GM21360 (cell line): ENCODE measurements at regions not wholly inside any gene's neighbourhood (a gene's known extent, or its start where the extent isn't known, plus 50 kb on each side); places are given as distances from the start of the nearest gene placed in this dataset.
"Not testable (repeated sequence)": the region's sequence is repeated elsewhere in the genome, so short reads cannot be mapped to it uniquely, and the experiment has no call there.

Source experiments
- ATAC-seq: cut with Tn5 transposase; IDR thresholded peaks from one replicate; pipeline ENCODE4 v1.9.1; 2021; ENCODE audit warnings: mild to moderate bottlenecking, moderate library complexity; ENCODE audit not compliant: unreplicated experiment

DNA sequence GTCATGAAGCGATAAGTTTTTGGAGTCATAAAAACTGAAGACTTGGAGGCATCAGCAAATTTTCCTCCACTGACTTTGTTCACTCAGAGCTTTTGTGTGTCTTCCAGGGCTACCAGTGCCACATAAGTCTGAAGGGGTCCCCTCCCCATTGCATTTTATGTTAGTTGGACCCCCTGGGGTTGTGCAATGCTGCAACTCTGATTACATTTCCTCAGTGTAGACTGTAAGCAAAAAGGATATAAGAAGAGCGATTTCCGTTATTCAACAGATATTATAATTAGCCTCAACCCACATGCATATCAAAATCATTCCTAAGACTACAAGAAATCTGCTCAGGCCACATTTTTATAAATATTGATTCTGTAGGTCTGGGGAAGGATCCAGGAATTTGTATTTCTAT lies 324.0 kb downstream of the TDRD3 start:
- no peak for ATAC-seq

- ATAC-seq = no peak
Observed at GRCh38 chr13:60720590-60720989, 323.6 kb downstream of the TDRD3 start.

DNA sequence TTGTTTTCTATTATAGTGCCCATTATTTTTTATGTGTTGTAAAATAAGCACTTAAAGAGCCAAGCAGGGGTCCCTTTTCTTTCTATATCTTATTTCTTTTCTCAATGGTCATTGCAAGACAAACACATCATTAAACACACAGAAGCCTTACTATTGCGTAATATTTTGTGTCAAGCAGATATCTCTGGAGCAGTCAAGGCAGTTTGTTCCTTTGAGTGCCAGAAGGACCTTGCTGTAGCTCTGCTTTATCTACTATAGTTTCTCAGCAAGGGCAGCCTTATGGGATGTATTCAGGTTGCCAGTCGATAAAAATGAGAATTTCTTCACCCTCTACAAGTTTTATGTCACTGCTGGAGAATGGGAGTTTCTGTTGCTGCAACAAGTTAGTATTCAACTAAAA lies 319.3 kb downstream of the TDRD3 start:
- ATAC-seq = no peak

DNA sequence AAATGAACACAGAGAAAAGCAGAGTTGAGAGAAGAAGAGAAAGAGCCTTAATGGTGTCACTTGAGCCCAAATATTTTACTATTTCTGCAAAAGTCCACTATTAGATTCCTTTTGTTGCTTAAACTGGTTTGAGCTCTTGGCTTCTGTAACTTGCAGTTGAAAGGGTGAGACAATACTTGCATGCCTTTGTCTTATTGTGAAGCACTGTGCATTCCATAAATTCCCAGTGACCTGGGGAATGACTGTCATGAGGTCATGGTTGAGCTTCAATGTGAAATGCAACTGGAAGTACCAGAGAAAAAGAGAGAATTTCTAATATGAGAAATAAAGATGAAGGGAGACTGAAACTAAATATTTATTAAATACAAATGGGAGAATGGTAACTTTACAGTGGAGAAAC lies 310.9 kb downstream of the TDRD3 start:
- ATAC-seq = no peak

- ATAC-seq = no peak
Observed at GRCh38 chr13:60701895-60702294, 304.9 kb downstream of the TDRD3 start.

- ATAC-seq = no peak
Observed at GRCh38 chr13:60700994-60701393, 304.0 kb downstream of the TDRD3 start.

DNA sequence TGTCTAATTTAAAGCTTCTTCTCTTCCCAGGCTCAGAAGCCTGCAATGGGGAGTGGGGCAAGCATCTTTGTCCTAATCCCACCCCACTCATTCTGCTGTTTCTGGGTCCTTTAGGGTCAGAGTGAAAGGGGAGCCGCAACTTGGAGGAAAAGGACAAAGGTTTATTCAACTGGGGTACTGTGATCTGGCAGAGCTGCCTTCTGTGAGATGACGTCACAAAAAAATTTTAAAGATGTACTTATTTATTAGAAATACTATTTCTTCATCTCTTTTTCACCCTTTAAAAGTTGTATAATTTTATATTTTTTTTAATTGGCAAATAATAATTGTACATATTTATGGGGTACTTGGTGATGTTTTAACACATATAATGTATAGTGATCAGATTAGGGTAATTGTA lies 302.6 kb downstream of the TDRD3 start:
- ATAC-seq = no peak

DNA sequence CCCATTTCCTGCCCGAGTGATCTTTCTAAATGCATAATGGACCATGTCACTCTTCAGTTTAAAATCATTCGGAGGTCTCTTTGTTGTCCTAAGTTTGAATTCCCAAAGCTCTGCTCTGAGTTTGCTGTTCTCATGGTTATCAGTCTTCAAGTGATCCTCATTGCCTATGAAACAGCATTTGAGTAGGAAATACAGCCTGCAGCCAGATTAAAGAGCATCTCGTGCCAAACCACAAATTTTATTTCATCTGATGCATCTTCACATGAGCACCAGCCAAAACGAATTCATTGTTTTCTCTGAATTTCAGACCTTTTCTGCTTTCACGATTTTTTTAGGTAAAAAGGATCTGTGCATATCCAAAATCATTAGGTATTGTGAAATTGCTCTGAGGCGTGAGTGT lies 299.6 kb downstream of the TDRD3 start:
- no peak for ATAC-seq

DNA sequence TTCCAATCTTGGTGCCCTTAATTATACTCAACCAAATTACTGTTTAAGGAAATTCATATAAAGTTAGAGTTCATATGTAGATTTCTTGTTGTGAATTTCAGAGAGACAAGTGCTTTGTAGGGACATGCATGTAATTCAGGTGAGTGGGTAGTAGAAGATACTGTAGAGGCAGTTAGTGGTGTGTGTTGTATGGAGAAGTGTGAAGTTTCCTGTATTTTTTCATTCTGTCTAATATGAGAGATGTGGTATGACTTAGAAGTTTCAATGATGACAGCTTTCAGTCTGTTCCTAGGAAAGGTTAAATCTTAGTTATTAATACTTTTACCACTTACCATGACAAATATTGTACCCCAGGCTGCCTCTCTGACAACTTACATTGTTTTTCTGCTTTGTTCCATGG lies 294.2 kb downstream of the TDRD3 start:
- ATAC-seq = no peak

- no peak for ATAC-seq
Observed at GRCh38 chr13:60690604-60691003, 293.6 kb downstream of the TDRD3 start.

GRCh38 chr13:60689571-60689970 lies 292.6 kb downstream of the TDRD3 start:
- peak; percentile 63 for ATAC-seq

DNA sequence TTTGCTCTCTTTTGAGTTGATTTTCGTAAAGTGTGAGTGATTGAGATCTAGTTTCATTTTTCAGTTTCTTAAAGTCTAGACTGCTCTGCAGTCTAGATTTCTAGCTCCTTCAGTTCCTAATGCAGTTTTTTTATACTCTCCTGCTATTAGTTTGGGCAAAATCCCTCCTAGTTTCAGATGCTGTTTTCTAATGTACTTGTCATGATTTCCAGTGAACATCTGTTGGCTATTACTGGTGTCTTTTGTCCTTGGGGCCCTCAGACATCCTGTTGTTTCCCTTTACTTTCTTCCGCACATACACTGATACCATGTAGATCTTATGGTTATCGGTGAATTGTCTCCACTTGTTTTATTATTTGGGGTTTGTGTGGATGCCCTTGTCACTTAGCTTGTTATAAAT lies 292.1 kb downstream of the TDRD3 start:
- ATAC-seq = no peak

- ATAC-seq = no peak
Observed at GRCh38 chr13:60679928-60680694, 283.1 kb downstream of the TDRD3 start.

- no peak for ATAC-seq
Observed at GRCh38 chr13:60679131-60679530, 282.1 kb downstream of the TDRD3 start.

- ATAC-seq = no peak
Observed at GRCh38 chr13:60671386-60671785, 274.4 kb downstream of the TDRD3 start.

DNA sequence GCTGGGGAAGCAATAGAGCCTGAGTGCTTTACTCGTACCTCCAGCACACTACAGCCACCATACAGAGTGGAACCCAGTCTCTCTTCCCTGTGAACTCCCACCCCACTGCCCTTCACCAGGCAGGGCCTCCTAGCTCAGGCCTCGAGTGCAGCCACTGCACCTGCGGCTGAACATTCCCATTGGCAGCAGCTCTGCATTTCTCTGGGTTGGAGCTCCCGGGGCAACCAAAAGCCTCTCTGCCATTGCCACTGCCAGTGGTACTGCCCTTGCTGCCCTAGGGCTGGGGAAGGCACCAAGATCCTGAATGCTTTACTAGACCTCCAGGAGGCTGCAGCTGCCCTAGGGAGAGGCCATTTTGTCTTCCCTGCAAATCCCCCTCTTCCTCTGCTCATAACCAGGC lies 266.8 kb downstream of the TDRD3 start:
- ATAC-seq = no peak

GRCh38 chr13:60662595-60662994 lies 265.6 kb downstream of the TDRD3 start:
- ATAC-seq = no peak

- ATAC-seq = no peak
Observed at GRCh38 chr13:60661521-60661920, 264.5 kb downstream of the TDRD3 start.

GRCh38 chr13:60657586-60657985 lies 260.6 kb downstream of the TDRD3 start:
- not testable (repeated sequence) for ATAC-seq

DNA sequence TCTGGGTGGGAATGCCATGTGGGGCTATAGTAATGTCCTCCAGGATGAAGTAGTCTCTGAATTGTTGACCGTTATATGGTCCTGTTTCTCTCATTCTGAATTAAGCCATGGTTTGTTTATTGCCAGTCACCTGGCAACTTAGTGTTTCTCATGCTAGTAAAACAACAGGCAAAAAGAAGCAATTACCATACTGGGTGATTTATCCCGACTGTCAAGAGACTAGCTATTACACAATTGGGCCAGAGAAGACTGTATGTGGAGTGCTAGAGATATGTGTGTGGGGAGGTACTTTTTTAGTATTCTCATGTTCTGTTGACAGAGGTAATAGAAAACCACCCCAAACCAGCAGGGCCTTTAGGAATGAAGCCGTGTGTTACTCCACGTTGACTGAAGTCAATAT lies 258.2 kb downstream of the TDRD3 start:
- no peak for ATAC-seq

- no peak for ATAC-seq
Observed at GRCh38 chr13:60654415-60654814, 257.4 kb downstream of the TDRD3 start.

GRCh38 chr13:60647547-60647946 lies 250.5 kb downstream of the TDRD3 start:
- ATAC-seq = no peak

DNA sequence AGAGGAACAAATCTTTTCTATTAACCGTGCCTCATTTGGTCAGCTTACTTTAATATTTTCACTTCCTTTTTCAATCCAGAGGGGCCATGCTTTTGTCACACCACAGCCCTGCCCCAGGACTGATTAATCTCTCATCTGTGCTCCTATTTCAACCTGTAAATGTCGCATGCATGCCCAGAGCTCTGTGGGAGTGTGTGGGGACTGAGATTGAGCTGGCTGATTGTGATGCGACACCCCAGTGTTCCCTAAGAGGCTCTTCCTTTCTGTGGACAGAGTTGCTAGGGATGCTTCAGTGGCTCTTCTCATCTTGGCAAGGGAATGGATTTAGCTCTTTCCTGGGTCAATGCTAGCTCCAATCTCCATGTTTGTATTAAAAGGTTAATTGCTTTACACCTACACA lies 249.6 kb downstream of the TDRD3 start:
- ATAC-seq = no peak
